ENCODE measurements at regions not wholly inside any gene's neighbourhood (a gene's known extent, or its start where the extent isn't known, plus 50 kb on each side); places are given as distances from the start of the nearest gene placed in this dataset.
"Not testable (repeated sequence)": the region's sequence is repeated elsewhere in the genome, so short reads cannot be mapped to it uniquely, and the experiment has no call there.

GRCh38 chr10:9561821-9562505, 1455.7 kb upstream of the CELF2 start:
- DNase-seq (ENCODE audit: low spot score) = no peak

GRCh38 chr10:9577746-9578145, 1439.9 kb upstream of the CELF2 start:
- TF ChIP-seq CTCF (IDR thresholded peaks at IDR 0.05) = no peak
- DNase-seq (ENCODE audit: low spot score) (no peak), ATAC-seq (ENCODE audit: low FRiP score) (no peak)

More at GRCh38 chr10:9561821-9562505, 1455.7 kb upstream of the CELF2 start:
- no peak for TF ChIP-seq CTCF (IDR thresholded peaks at IDR 0.05)
- ATAC-seq (ENCODE audit: low FRiP score) = no peak

GRCh38 chr10:9579110-9579705, 1438.5 kb upstream of the CELF2 start:
- ATAC-seq (ENCODE audit: low FRiP score) (no peak), DNase-seq (ENCODE audit: low spot score) (no peak)
- TF ChIP-seq CTCF (IDR thresholded peaks at IDR 0.05) = no peak

GRCh38 chr10:9582803-9583202, 1434.9 kb upstream of the CELF2 start:
- not testable (repeated sequence) for ATAC-seq (ENCODE audit: low FRiP score); DNase-seq (ENCODE audit: low spot score)

DNA sequence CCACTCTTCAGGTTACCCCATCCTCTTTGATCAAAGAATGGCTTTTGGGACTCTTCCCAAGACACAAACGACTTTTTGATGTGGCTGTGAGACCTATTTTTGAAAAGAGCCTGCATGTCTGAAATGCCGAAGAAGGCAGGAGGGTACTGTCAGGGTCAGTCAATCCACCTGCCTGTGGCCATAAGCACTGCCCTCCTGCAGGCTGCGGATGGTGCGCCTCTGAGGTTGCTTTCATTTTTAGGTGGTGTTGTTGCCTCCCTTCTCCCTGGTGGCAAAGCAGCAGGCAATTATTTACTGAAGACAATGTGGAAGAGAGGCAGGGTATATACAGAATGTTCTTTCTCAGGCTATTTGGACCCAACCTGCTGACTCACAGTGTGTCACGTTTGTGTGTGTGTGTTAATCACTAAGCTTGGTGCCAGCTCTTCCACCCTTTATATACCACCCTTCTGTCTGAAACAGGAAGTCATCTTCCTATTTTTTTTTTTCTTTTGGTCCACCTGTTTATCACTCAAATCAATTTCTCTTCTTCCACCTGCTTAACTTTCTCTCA, 1421.2 kb upstream of the CELF2 start:
- ATAC-seq (ENCODE audit: low FRiP score) = no peak
- TF ChIP-seq CTCF (IDR thresholded peaks at IDR 0.05) = no peak

DNA sequence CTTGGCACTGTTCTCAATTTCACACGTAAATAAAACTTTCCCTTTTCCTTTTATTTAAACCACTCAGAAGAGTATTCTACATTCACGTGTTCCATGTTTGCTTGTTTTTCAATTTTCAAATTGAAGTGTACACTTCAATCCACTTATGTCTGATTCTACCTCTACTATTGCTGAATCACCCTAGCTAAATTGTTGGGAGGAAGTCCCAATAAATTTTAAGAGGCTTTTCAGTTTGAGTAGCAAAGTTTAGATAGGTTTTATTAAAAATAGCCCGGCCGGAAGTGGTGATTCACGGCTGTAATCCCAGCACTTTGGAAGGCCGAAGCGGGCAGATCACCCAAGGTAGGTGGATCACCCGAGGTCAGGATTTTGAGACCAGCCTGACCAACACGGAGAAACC, 1414.7 kb upstream of the CELF2 start:
- ATAC-seq (ENCODE audit: low FRiP score) (no peak), DNase-seq (ENCODE audit: low spot score) (no peak)
- no peak for TF ChIP-seq CTCF (IDR thresholded peaks at IDR 0.05)

More for the DNA sequence above, 1421.2 kb upstream of the CELF2 start:
- no peak for DNase-seq (ENCODE audit: low spot score)

DNA sequence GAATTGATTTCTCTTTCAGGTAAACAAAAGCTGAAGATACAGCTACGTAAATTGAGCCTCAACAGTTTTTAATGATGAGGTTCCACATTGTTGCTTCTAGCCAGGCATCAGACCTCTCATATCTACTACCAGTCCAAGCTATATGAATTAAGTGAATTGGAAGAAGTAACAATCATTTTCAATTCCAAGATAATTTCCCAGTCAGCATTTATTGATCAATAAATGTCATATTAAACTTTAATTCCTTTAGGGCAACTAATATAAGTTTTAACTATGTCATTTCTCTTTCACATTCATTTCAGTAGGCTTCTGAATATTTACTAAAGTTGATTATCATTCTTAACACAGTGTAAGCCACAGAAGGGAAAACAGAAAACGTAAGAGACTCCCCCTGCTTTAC, 1413.7 kb upstream of the CELF2 start:
- TF ChIP-seq CTCF (IDR thresholded peaks at IDR 0.05) = no peak
- no peak for DNase-seq (ENCODE audit: low spot score)
- ATAC-seq (ENCODE audit: low FRiP score) = no peak
